DMS53 treated with DMSO at 0.1 percent for 48 hours (cell line): ENCODE measurements at regions not wholly inside any gene's neighbourhood (a gene's known extent, or its start where the extent isn't known, plus 50 kb on each side); places are given as distances from the start of the nearest gene placed in this dataset.
"Not testable (repeated sequence)": the region's sequence is repeated elsewhere in the genome, so short reads cannot be mapped to it uniquely, and the experiment has no call there.

Source experiments
- DNase-seq: peaks from one replicate; lab custom pipeline; 2025; ENCODE audit not compliant: unreplicated experiment; lab: John Stamatoyannopoulos, UW

- DNase-seq, result no peak
Measured at GRCh38 chr14:101634850-101635748, 73.8 kb downstream of the DIO3 start.

GRCh38 chr14:101635749-101636560 is 74.7 kb downstream of the DIO3 start:
- no peak for DNase-seq

- DNase-seq, result no peak
Measured at GRCh38 chr14:101639241-101639833, 78.0 kb downstream of the DIO3 start.

GRCh38 chr14:101643651-101644050 is 82.4 kb downstream of the DIO3 start:
- DNase-seq, result no peak

GRCh38 chr14:101654051-101654450 is 92.8 kb downstream of the DIO3 start:
- no peak for DNase-seq

GRCh38 chr14:101657372-101657771 is 96.1 kb downstream of the DIO3 start:
- DNase-seq, result no peak

GRCh38 chr14:101665478-101666078 is 95.9 kb upstream of the PPP2R5C start:
- DNase-seq, result no peak

GRCh38 chr14:101666264-101666663 is 95.2 kb upstream of the PPP2R5C start:
- DNase-seq, result no peak

GRCh38 chr14:101669629-101670028 is 91.9 kb upstream of the PPP2R5C start:
- DNase-seq, result no peak

GRCh38 chr14:101673873-101674272 is 87.6 kb upstream of the PPP2R5C start:
- DNase-seq, result no peak

GRCh38 chr14:101675835-101676234 is 85.7 kb upstream of the PPP2R5C start:
- not testable (repeated sequence) for DNase-seq

- DNase-seq, result not testable (repeated sequence)
Measured at GRCh38 chr14:101677912-101678327, 83.6 kb upstream of the PPP2R5C start.

- DNase-seq, result no peak
Measured at GRCh38 chr14:101681795-101682194, 79.7 kb upstream of the PPP2R5C start.

- no peak for DNase-seq
Measured at GRCh38 chr14:101683365-101683764, 78.1 kb upstream of the PPP2R5C start.

- DNase-seq, result no peak
Measured at GRCh38 chr14:101687756-101688546, 73.6 kb upstream of the PPP2R5C start.

GRCh38 chr14:101689039-101689501 is 72.4 kb upstream of the PPP2R5C start:
- DNase-seq, result no peak

- DNase-seq, result not testable (repeated sequence)
Measured at GRCh38 chr14:101689966-101690365, 71.5 kb upstream of the PPP2R5C start.

- no peak for DNase-seq
Measured at GRCh38 chr14:101695659-101696058, 65.8 kb upstream of the PPP2R5C start.

GRCh38 chr14:101704140-101704539 is 57.4 kb upstream of the PPP2R5C start:
- no peak for DNase-seq
